Sigmoid colon (tissue), 6 donors: ENCODE measurements at regions not wholly inside any gene's neighbourhood (a gene's known extent, or its start where the extent isn't known, plus 50 kb on each side); places are given as distances from the start of the nearest gene placed in this dataset.

Experiments used
- DNase-seq: peaks from one replicate; pipeline ENCODE4 v3.0.0-alpha.2; 2019
- H3K27ac ChIP-seq, 4 donors: fragments of 200-600 bp; sonication (generic); one replicate each; pipeline ENCODE4 v1.5.1; 2016 to 2019; ENCODE audit warnings: mild to moderate bottlenecking in 1 of 4
- H3K27me3 ChIP-seq, 3 donors: fragments of 200-600 bp; sonication (generic); one replicate each; pipeline ENCODE4 v1.5.1; 2019; ENCODE audit warnings: mild to moderate bottlenecking in 1 of 3
- H3K36me3 ChIP-seq, 4 donors: fragments of 200-600 bp; sonication (generic); one replicate each; pipeline ENCODE4 v1.5.1; 2016 to 2019
- H3K4me1 ChIP-seq, 4 donors: fragments of 200-600 bp; sonication (generic); one replicate each; pipeline ENCODE4 v1.5.1; 2017 to 2019
- H3K4me3 ChIP-seq, 4 donors: fragments of 200-600 bp; sonication (generic); one replicate each; pipeline ENCODE4 v1.5.1; 2017 to 2019; ENCODE audit warnings: mild to moderate bottlenecking in 2 of 4, moderate library complexity in 1 of 4
- H3K9me3 ChIP-seq, 4 donors: fragments of 200-600 bp in 3 of 4; sonication (generic) in 3 of 4; one replicate each; pipeline versions ENCODE4 v1.5.1 to v1.6.1; 2013 to 2019
- CTCF ChIP-seq, 4 experiments: fragments of 450-650 bp in 3 of 4; fragments of 200-600 bp in 1 of 4; IDR thresholded peaks; one replicate each; pipeline ENCODE4 v1.5.1; 2016 to 2019; ENCODE audit warnings: antibody characterized with exemption in 4 of 4, mild to moderate bottlenecking in 3 of 4, moderate library complexity in 2 of 4
- EP300 ChIP-seq, 4 donors: sonication (generic); formaldehyde crosslinking; IDR thresholded peaks; one replicate each; pipeline ENCODE4 v1.6.1; 2017; ENCODE audit warnings: antibody characterized with exemption in 4 of 4
- POLR2A ChIP-seq, 2 donors: fragments of 450-650 bp; IDR thresholded peaks; one replicate each; pipeline ENCODE4 v1.6.1; 2016; ENCODE audit warnings: antibody characterized with exemption in 2 of 2, mild to moderate bottlenecking in 2 of 2, moderate library complexity in 2 of 2
- POLR2AphosphoS5 ChIP-seq, 4 donors: sonication (generic); formaldehyde crosslinking; IDR thresholded peaks; one replicate each; pipeline ENCODE4 v1.6.1; 2017; ENCODE audit warnings: antibody characterized with exemption in 4 of 4
- WGBS, 2 donors: extraction: QIAGEN DNeasy Blood & Tissue Kit; methylation state at CpG; one replicate each; pipeline ENCODE4 v1.1.7; 2013; 5-methylcytosine and 5-hydroxymethylcytosine counted together
- intact Hi-C: fragments of 100-400 bp; cut with DNase I; formaldehyde crosslinking; loops from one replicate; pipeline ENCODE4 v1.15.1; 2023
- donor health status: healthy with polysubstance abuse.
- donor health status: healthy.

- H3K9me3 ChIP-seq, result no peaks in the 10 kb centered on the region
- no peak overlapping the region for H3K4me3 ChIP-seq
- TF ChIP-seq POLR2AphosphoS5 (IDR thresholded peaks at IDR 0.05), result no peak
- no peak for TF ChIP-seq CTCF (IDR thresholded peaks at IDR 0.05)
- TF ChIP-seq EP300 (IDR thresholded peaks at IDR 0.05), result no peak
- TF ChIP-seq POLR2A (IDR thresholded peaks at IDR 0.05), result no peak
- H3K27ac ChIP-seq, result no peak overlapping the region
- no peaks in the 10 kb centered on the region for H3K27me3 ChIP-seq
- intact Hi-C loops, result no loop called here
- no peaks in the 10 kb centered on the region for H3K36me3 ChIP-seq
- no peaks in the 10 kb centered on the region for H3K4me1 ChIP-seq
- DNase-seq, result no peak
- WGBS, 2 donors, result 84 to 90% methylated on average over 2 of the region's 2 CpGs
Observed at GRCh38 chr10:33067481-33067880, 109.5 kb upstream of the ITGB1 start.

GRCh38 chr10:33066558-33067236, 108.7 kb upstream of the ITGB1 start:
- no peaks in the 10 kb centered on the region for H3K27me3 ChIP-seq
- H3K9me3 ChIP-seq, result no peaks in the 10 kb centered on the region
- intact Hi-C loops, result no loop called here
- 62 to 74% methylated on average over 9 of the region's 9 CpGs for WGBS, 2 donors
- TF ChIP-seq EP300 (IDR thresholded peaks at IDR 0.05) (no peak), POLR2A (IDR thresholded peaks at IDR 0.05) (no peak), CTCF (IDR thresholded peaks at IDR 0.05) (no peak)
- H3K27ac ChIP-seq, result no peak overlapping the region
- H3K36me3 ChIP-seq, result no peaks in the 10 kb centered on the region
- no peak for DNase-seq
- no peak overlapping the region for H3K4me3 ChIP-seq
- H3K4me1 ChIP-seq, result no peaks in the 10 kb centered on the region

GRCh38 chr10:33065111-33065510, 107.1 kb upstream of the ITGB1 start:
- H3K27ac ChIP-seq, result no peak overlapping the region
- intact Hi-C loops, result no loop called here
- no peaks in the 10 kb centered on the region for H3K4me1 ChIP-seq
- H3K4me3 ChIP-seq, result no peak overlapping the region
- H3K36me3 ChIP-seq, result no peaks in the 10 kb centered on the region
- TF ChIP-seq POLR2A (IDR thresholded peaks at IDR 0.05), result no peak
- no peak for TF ChIP-seq CTCF (IDR thresholded peaks at IDR 0.05)
- TF ChIP-seq EP300 (IDR thresholded peaks at IDR 0.05), result no peak
- TF ChIP-seq POLR2AphosphoS5 (IDR thresholded peaks at IDR 0.05), result no peak
- no peaks in the 10 kb centered on the region for H3K9me3 ChIP-seq
- H3K27me3 ChIP-seq, result no peaks in the 10 kb centered on the region
- WGBS, 2 donors, result 80 to 86% methylated on average over 1 of the region's 1 CpG
- no peak for DNase-seq

- Histone ChIP-seq H3K4me1 (no peaks in the 10 kb centered on the region), H3K9me3 (no peaks in the 10 kb centered on the region), H3K36me3 (no peaks in the 10 kb centered on the region), H3K4me3 (no peak overlapping the region), H3K27me3 (no peaks in the 10 kb centered on the region), H3K27ac (no peak overlapping the region)
- 70 to 86% methylated on average over 1 of the region's 1 CpG for WGBS, 2 donors
- intact Hi-C loops, result no loop called here
- TF ChIP-seq POLR2A (IDR thresholded peaks at IDR 0.05) (no peak), POLR2AphosphoS5 (IDR thresholded peaks at IDR 0.05) (no peak), EP300 (IDR thresholded peaks at IDR 0.05) (no peak), CTCF (IDR thresholded peaks at IDR 0.05) (no peak)
- no peak for DNase-seq
Observed at GRCh38 chr10:33064706-33065105, 106.7 kb upstream of the ITGB1 start.

GRCh38 chr10:33057620-33058019, 99.6 kb upstream of the ITGB1 start:
- DNase-seq, result no peak
- Histone ChIP-seq H3K4me3 (no peak overlapping the region), H3K27me3 (no peaks in the 10 kb centered on the region), H3K9me3 (no peaks in the 10 kb centered on the region), H3K36me3 (no peaks in the 10 kb centered on the region), H3K4me1 (no peaks in the 10 kb centered on the region), H3K27ac (no peak overlapping the region)
- TF ChIP-seq POLR2A (IDR thresholded peaks at IDR 0.05) (no peak), CTCF (IDR thresholded peaks at IDR 0.05) (no peak)
- intact Hi-C loops, result no loop called here
- WGBS, 2 donors, result 90 to 92% methylated on average over 12 of the region's 12 CpGs
